Keratinocyte (primary cell): ENCODE measurements at regions not wholly inside any gene's neighbourhood (a gene's known extent, or its start where the extent isn't known, plus 50 kb on each side); places are given as distances from the start of the nearest gene placed in this dataset.

ENCODE experiments used
- DNase-seq: peaks from one replicate; pipeline ENCODE4 v3.0.0-alpha.2; 2011; ENCODE audit warnings: low read depth, missing footprints, low spot score
- FAIRE-seq: peaks from 2 replicates; lab custom pipeline; 2011; peaks lifted over from hg19 to GRCh38; lab: Jason Lieb, UNC
- H2AFZ ChIP-seq: 2 replicates; pipeline ENCODE4 v1.6.0; 2012; ENCODE audit warnings: low read length, control low read depth, inconsistent platforms; ENCODE audit not compliant: control insufficient read depth
- H3K27ac ChIP-seq: 2 replicates; pipeline ENCODE4 v1.5.1; 2011; ENCODE audit warnings: low read length; ENCODE audit not compliant: control insufficient read depth, insufficient read depth
- H3K27me3 ChIP-seq: 3 replicates; pipeline ENCODE4 v1.6.0; 2011; ENCODE audit warnings: low read length; ENCODE audit not compliant: control insufficient read depth, insufficient read depth; ENCODE audit errors: extremely low read depth
- H3K36me3 ChIP-seq, 2 experiments: 2 replicates in 1 of 2; 3 replicates in 1 of 2; pipeline ENCODE4 v1.5.1; 2011; ENCODE audit warnings: low read length in 2 of 2, mild to moderate bottlenecking in 1 of 2; ENCODE audit not compliant: control insufficient read depth in 2 of 2, insufficient read depth in 2 of 2; ENCODE audit errors: extremely low read depth in 1 of 2
- H3K4me1 ChIP-seq: 3 replicates; pipeline ENCODE4 v1.5.1; 2011; ENCODE audit warnings: low read length; ENCODE audit not compliant: control insufficient read depth, insufficient read depth; ENCODE audit errors: extremely low read depth
- H3K4me2 ChIP-seq: 3 replicates; pipeline ENCODE4 v1.6.0; 2011; ENCODE audit warnings: low read depth, low read length; ENCODE audit not compliant: control insufficient read depth, insufficient read depth; ENCODE audit errors: extremely low read depth
- H3K4me3 ChIP-seq, 3 experiments: fragments of 200-600 bp in 1 of 3; sonication (generic) in 1 of 3; 2 replicates in 2 of 3; 3 replicates in 1 of 3; pipeline ENCODE4 v1.5.1; 2011 to 2016; ENCODE audit warnings: low read length in 3 of 3, mild to moderate bottlenecking in 3 of 3, control low read depth in 2 of 3, inconsistent platforms in 1 of 3, low read depth in 1 of 3, mixed read lengths in 1 of 3, mixed run types in 1 of 3, moderate library complexity in 1 of 3; ENCODE audit not compliant: control insufficient read depth in 2 of 3, insufficient read depth in 2 of 3; ENCODE audit errors: extremely low read depth in 1 of 3
- H3K79me2 ChIP-seq: 2 replicates; pipeline ENCODE4 v1.6.0; 2012; ENCODE audit warnings: low read length; ENCODE audit not compliant: control insufficient read depth, insufficient read depth
- H3K9ac ChIP-seq: 3 replicates; pipeline ENCODE4 v1.6.0; 2011; ENCODE audit warnings: low read length; ENCODE audit not compliant: control insufficient read depth, insufficient read depth; ENCODE audit errors: extremely low read depth
- H3K9me1 ChIP-seq: 3 replicates; pipeline ENCODE4 v1.6.0; 2011; ENCODE audit warnings: low read length; ENCODE audit not compliant: control insufficient read depth, insufficient read depth; ENCODE audit errors: extremely low read depth
- H3K9me3 ChIP-seq: 2 replicates; pipeline ENCODE4 v1.5.1; 2012; ENCODE audit warnings: low read depth, low read length; ENCODE audit not compliant: control insufficient read depth
- H4K20me1 ChIP-seq: 3 replicates; pipeline ENCODE4 v1.6.0; 2011; ENCODE audit warnings: low read length; ENCODE audit not compliant: control insufficient read depth, insufficient read depth; ENCODE audit errors: extremely low read depth
- CTCF ChIP-seq, 3 experiments: IDR thresholded peaks in 1 of 3; conservative IDR thresholded peaks in 1 of 3; optimal IDR thresholded peaks in 1 of 3; 2 replicates in 2 of 3; 3 replicates in 1 of 3; pipeline versions ENCODE3 to v1.5.1; 2011; ENCODE audit warnings: low read length in 3 of 3, mild to moderate bottlenecking in 3 of 3, moderate library complexity in 2 of 3, control low read depth in 1 of 3, inconsistent platforms in 1 of 3; ENCODE audit not compliant: insufficient read depth in 2 of 3; ENCODE audit errors: extremely low read depth in 1 of 3
- EZH2 ChIP-seq: IDR thresholded peaks from one replicate; pipeline ENCODE4 v1.6.1; 2012; ENCODE audit warnings: inconsistent platforms, mild to moderate bottlenecking, low read length, moderate library complexity
- dilution Hi-C: fragments of 300-500 bp; cut with MboI; formaldehyde crosslinking; loops from one replicate; pipeline ENCODE4 v1.7.0; 2020; ENCODE audit warnings: low sequenced_read_pairs; ENCODE audit not compliant: extremely low pct_ligation_motif_present

GRCh38 chr5:17357504-17357903, 140.1 kb downstream of the BASP1 start:
- H3K36me3 ChIP-seq, result no peaks in the 10 kb centered on the region
- dilution Hi-C loops, result no loop called here
- DNase-seq (no peak), FAIRE-seq (no peak)
- H2AFZ ChIP-seq, result no peak overlapping the region
- peaks cover 8% of the 10 kb centered on the region for H3K4me1 ChIP-seq
- no peaks in the 10 kb centered on the region for H3K79me2 ChIP-seq
- TF ChIP-seq EZH2 (no peak), CTCF (optimal IDR thresholded peaks at IDR 0.05 in 1 of 3, IDR thresholded peaks at IDR 0.05 in 1 of 3, conservative IDR thresholded peaks at IDR 0.05 in 1 of 3; ENCODE audit: extremely low read depth in 1 of 3, insufficient read depth in 2 of 3, low read length in 3 of 3) (no peak)
- H3K27ac ChIP-seq, result no peak overlapping the region
- peaks cover 7% of the 10 kb centered on the region for H3K9me3 ChIP-seq
- no peak overlapping the region for H3K4me2 ChIP-seq
- no peaks in the 10 kb centered on the region for H3K9me1 ChIP-seq
- H3K4me3 ChIP-seq, result no peak overlapping the region
- no peaks in the 10 kb centered on the region for H3K27me3 ChIP-seq
- no peak overlapping the region for H3K9ac ChIP-seq
- no peaks in the 10 kb centered on the region for H4K20me1 ChIP-seq

- no peaks in the 10 kb centered on the region for H3K36me3 ChIP-seq
- no peaks in the 10 kb centered on the region for H3K27me3 ChIP-seq
- no peak overlapping the region for H3K27ac ChIP-seq
- no peaks in the 10 kb centered on the region for H4K20me1 ChIP-seq
- FAIRE-seq (no peak), DNase-seq (no peak)
- no peaks in the 10 kb centered on the region for H3K9me1 ChIP-seq
- TF ChIP-seq EZH2 (no peak), CTCF (optimal IDR thresholded peaks at IDR 0.05 in 1 of 3, IDR thresholded peaks at IDR 0.05 in 1 of 3, conservative IDR thresholded peaks at IDR 0.05 in 1 of 3; ENCODE audit: extremely low read depth in 1 of 3, insufficient read depth in 2 of 3, low read length in 3 of 3) (no peak)
- peaks cover 7% of the 10 kb centered on the region for H3K9me3 ChIP-seq
- H3K4me3 ChIP-seq, result no peak overlapping the region
- no peak overlapping the region for H3K9ac ChIP-seq
- peaks cover 8% of the 10 kb centered on the region for H3K4me1 ChIP-seq
- dilution Hi-C loops, result no loop called here
- H3K79me2 ChIP-seq, result no peaks in the 10 kb centered on the region
- H3K4me2 ChIP-seq, result no peak overlapping the region
- H2AFZ ChIP-seq, result no peak overlapping the region
These were observed 140.0 kb upstream of the TAF11L2 start for GRCh38 chr5:17358031-17358430.
